IMR-90 (cell line): ENCODE measurements at regions not wholly inside any gene's neighbourhood (a gene's known extent, or its start where the extent isn't known, plus 50 kb on each side); places are given as distances from the start of the nearest gene placed in this dataset.

ENCODE experiments used
- BHLHE40 ChIP-seq: fragments of 150-350 bp; IDR thresholded peaks from 2 replicates; pipeline ENCODE4 v1.6.1; 2016; ENCODE audit warnings: mild to moderate bottlenecking, low read depth, low read length
- CEBPB ChIP-seq: IDR thresholded peaks from 2 replicates; pipeline ENCODE4 v1.6.1; 2012; ENCODE audit warnings: low read depth, low read length, improper control_type of control experiment
- CHD1 ChIP-seq: IDR thresholded peaks from 2 replicates; pipeline ENCODE4 v1.6.1; 2012; ENCODE audit warnings: low read depth, low read length, improper control_type of control experiment
- FOS ChIP-seq: fragments of 150-350 bp; IDR thresholded peaks from 2 replicates; pipeline ENCODE4 v1.6.1; 2016; ENCODE audit warnings: low read depth, low read length
- MAZ ChIP-seq: IDR thresholded peaks from 2 replicates; pipeline ENCODE4 v1.6.1; 2012; ENCODE audit warnings: low read depth, mild to moderate bottlenecking, low read length, improper control_type of control experiment, moderate library complexity, borderline replicate concordance
- POLR2A ChIP-seq: IDR thresholded peaks from 2 replicates; pipeline ENCODE4 v1.6.1; 2012; ENCODE audit warnings: mild to moderate bottlenecking, low read depth, low read length
- RAD21 ChIP-seq: IDR thresholded peaks from 2 replicates; pipeline ENCODE4 v1.6.1; 2012; ENCODE audit warnings: low read length, improper control_type of control experiment
- RCOR1 ChIP-seq: IDR thresholded peaks from 2 replicates; pipeline ENCODE4 v1.6.1; 2012; ENCODE audit warnings: mild to moderate bottlenecking, low read length, improper control_type of control experiment; ENCODE audit not compliant: insufficient replicate concordance
- RFX5 ChIP-seq: IDR thresholded peaks from 2 replicates; pipeline ENCODE4 v1.8.0; 2012; ENCODE audit warnings: low read depth, mild to moderate bottlenecking, low read length, moderate library complexity
- SMC3 ChIP-seq: fragments of 150-350 bp; IDR thresholded peaks from 2 replicates; pipeline ENCODE4 v1.6.1; 2016; ENCODE audit warnings: low read depth, mild to moderate bottlenecking, antibody characterized with exemption, low read length, moderate library complexity
- TF ChIP-seq, protein P1 (sequence below): conservative IDR thresholded peaks from 2 replicates; pipeline ENCODE4 v1.5.1; 2012; ENCODE audit warnings: mild to moderate bottlenecking, low read depth, low read length, improper control_type of control experiment

- TF ChIP-seq, protein P1, sequence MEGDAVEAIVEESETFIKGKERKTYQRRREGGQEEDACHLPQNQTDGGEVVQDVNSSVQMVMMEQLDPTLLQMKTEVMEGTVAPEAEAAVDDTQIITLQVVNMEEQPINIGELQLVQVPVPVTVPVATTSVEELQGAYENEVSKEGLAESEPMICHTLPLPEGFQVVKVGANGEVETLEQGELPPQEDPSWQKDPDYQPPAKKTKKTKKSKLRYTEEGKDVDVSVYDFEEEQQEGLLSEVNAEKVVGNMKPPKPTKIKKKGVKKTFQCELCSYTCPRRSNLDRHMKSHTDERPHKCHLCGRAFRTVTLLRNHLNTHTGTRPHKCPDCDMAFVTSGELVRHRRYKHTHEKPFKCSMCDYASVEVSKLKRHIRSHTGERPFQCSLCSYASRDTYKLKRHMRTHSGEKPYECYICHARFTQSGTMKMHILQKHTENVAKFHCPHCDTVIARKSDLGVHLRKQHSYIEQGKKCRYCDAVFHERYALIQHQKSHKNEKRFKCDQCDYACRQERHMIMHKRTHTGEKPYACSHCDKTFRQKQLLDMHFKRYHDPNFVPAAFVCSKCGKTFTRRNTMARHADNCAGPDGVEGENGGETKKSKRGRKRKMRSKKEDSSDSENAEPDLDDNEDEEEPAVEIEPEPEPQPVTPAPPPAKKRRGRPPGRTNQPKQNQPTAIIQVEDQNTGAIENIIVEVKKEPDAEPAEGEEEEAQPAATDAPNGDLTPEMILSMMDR, result no peak
- TF ChIP-seq BHLHE40, result no peak
- TF ChIP-seq RAD21, result no peak
- TF ChIP-seq POLR2A, result no peak
- no peak for TF ChIP-seq CHD1
- no peak for TF ChIP-seq RFX5
- no peak for TF ChIP-seq FOS
- no peak for TF ChIP-seq RCOR1
- TF ChIP-seq MAZ, result no peak
- no peak for TF ChIP-seq SMC3
- no peak for TF ChIP-seq CEBPB
These were observed 705.3 kb downstream of the SOCS6 start for GRCh38 chr18:70994116-70994515.
